Skin of body (tissue), 1 donor: ENCODE measurements at regions not wholly inside any gene's neighbourhood (a gene's known extent, or its start where the extent isn't known, plus 50 kb on each side); places are given as distances from the start of the nearest gene placed in this dataset.

Experiments
- DNase-seq: peaks from one replicate; lab custom pipeline; 2025; lab: John Stamatoyannopoulos, UW

DNA sequence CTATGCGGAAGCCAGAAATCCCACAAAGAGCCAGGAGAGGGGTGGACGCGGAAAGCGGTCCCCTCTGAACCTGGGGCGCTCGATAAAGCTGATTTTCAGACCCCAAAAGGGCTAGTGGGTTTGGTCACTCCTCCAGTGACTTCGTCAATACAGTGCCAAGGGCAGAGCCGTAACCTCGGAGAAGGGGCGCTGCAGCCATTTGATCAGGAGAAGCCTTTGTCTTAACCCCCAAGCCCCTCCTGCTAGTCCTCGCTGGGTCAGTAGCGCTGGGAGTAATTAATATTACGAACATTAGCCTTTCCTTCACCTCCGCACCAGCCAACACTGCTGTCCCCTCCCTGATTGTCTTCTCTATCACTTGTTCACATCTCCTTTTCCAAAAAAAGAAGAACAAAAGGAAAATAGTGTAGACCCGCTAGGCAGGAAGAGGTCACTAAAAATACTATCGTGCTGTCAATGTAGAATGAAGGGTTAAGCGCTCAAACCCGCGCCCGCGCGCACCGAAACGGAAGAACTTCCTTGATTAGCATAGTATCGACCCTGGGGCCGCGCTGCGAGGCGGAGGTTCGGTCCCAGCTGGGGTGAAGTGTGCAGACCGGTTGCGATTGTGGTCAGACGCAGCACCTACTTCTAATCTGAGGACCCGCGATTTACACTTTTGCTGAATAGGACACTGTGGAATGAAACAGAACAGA lies 63.2 kb upstream of the MAPRE2 start:
- DNase-seq = peak; percentile 37

DNA sequence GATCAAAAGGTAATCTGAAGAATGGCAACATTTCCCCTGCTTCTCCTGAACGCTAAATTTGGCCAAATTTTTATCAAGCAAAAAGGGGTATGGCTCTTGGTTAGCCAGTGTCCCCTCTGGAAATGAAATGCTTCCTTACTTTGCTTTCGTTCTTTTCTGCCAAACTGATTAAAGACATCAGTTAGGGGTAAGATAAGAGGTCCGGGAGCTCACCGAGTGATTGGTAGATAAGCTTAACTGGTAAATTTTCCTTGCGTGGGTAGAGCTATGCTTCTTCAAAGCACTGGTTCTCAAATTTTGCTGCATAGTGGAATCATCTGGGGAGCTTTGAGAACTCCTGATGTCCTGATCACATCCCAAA lies 62.7 kb upstream of the MAPRE2 start:
- DNase-seq = peak; percentile 37

DNA sequence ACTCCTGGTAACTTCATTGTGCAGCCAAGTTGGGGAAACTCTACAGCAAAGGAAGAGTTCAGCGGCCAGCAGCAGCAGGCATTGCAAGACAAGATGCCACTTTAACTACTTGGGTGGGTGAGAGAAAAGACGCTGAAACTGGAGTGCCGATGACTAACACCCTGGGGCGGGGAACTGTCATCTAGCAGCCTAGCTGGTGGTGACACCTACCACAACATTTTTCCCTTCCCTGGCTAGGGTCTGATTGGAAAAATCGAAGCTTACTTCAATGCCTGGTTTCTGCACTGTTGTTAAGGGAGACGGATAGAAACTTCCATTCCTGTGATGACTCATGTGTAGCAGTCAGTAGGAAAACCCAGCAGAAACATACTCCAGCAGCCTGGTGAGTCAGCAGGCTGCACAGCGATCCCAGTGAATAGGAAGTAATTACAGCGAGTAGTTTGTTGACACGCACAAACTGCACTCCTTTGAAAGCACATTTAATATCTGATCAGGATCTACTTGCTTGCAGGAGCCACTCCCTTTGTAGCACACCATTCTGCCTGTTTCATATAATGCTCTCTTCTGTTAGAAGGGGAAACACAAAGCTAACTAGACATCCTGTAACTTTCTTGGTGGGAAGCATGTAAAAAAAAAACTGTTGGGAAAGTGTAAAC lies 62.1 kb upstream of the MAPRE2 start:
- DNase-seq = peak; percentile 94

DNA sequence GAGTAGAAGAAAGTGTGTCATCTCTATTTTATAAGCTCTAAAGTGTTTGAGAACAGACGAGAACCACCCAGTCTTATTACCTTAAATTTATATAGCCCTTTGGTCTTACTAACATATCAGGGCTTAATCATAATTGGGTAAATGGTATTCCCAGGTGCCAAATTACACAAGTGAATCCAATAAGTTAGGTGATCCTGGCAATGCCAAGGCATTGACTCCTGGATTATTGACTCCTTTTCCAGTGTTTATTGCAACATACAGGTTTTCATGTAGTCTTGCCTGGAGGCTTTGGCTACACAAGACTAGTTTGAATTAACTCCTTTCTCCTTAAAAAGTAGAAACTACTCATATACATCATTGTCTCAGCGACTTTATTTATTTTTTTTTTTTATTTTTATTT lies 59.7 kb upstream of the MAPRE2 start:
- DNase-seq = no peak

DNA sequence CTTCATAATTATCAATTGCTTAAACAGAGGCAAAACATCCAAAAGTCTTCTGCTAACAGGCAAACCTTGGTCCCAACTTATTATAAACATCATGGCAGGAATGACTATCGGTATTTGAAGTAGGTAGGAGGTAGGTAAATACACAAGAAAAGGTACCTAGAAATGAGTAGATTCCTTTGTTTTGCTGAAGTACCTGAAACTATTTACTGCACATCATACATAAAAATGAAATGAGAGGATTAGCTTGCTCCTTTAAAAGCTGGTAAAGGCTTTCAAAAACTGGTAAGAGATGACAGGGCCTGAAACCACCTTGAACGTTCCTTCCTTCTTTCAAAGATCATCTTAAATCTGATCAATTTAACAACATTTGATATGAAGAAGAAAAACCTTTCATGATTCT lies 55.2 kb upstream of the MAPRE2 start:
- no peak for DNase-seq

DNA sequence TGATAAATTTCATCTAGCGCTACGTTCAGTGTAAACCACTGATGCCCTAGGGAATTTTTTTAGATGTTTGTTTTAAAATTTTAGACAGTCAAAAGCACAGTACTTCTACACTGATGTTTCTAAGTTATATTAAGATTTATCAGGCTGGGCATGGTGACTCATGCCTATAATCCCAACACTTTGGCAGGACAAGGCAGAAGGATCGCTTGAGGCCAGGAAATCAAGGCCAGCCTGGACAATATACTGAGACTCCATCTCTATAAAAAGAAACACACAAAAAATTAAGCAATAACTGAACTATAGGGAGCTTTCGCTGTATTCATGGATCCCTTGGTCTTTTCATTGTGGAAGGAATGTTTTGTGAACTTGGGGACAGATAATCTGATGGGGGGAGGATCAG lies 50.6 kb upstream of the MAPRE2 start:
- no peak for DNase-seq

DNA sequence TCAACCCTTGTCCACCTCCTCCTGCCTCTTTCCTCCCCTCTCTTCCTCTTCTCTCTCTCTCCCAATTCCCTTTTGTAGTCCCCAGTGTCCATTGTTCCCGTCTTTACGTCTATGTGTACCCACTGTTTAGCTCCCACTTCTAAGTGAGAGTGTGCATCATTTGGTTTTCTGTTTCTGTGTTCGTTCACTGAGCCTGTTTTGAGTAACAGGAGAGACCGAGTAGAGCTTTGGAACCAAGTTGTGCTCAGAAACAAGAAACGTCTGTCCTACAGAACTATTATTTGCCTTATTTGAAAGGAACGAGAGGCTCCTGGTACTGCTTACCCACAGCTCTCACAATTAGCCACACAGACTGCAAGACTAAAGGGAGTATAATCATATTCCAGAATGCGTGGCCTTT lies 50.1 kb upstream of the MAPRE2 start:
- no peak for DNase-seq
